GM10248 (cell line): ENCODE measurements at regions not wholly inside any gene's neighbourhood (a gene's known extent, or its start where the extent isn't known, plus 50 kb on each side); places are given as distances from the start of the nearest gene placed in this dataset.

ENCODE experiments used
- CTCF ChIA-PET: fragments of 300-600 bp; sonication (Branson Sonifier 250); formaldehyde crosslinking; extraction: SDS; loops from one replicate; lab custom pipeline; 2021; ENCODE audit warnings: antibody characterized with exemption; lab: Yijun Ruan, JAX
- POLR2A ChIA-PET: fragments of 350-650 bp; sonication (Branson Sonifier 250); formaldehyde crosslinking; extraction: SDS; loops from one replicate; lab custom pipeline; 2020; ENCODE audit warnings: antibody characterized with exemption; lab: Yijun Ruan, JAX
- DNase-seq: peaks from one replicate; pipeline ENCODE4 v3.0.0; 2012; ENCODE audit errors: extremely low spot score
- CTCF ChIP-seq: IDR thresholded peaks from 2 replicates; pipeline ENCODE4 v1.5.1; 2012; ENCODE audit warnings: mild to moderate bottlenecking, low read depth; ENCODE audit errors: extremely low read depth, missing control alignments, control extremely low read depth

- POLR2A ChIA-PET, result no interaction called here
- DNase-seq, result no peak
- CTCF ChIA-PET, result interaction anchor here (2.2 kb wide), 1 partner anchor 10 kb away, joined by 7 read pairs; no protein-coding TSS in a partner anchor
- TF ChIP-seq CTCF, result no peak
Measured at GRCh38 chr11:95501761-95502266, 270.8 kb upstream of the SESN3 start.

- ChIA-PET POLR2A (no interaction called here), CTCF (interaction anchor here (1.2 to 2.5 kb wide), 2 partner anchors 9 to 13 kb away, joined by 5 to 8 read pairs; no protein-coding TSS in a partner anchor)
- TF ChIP-seq CTCF, result no peak
- no peak for DNase-seq
Measured at GRCh38 chr11:95500466-95500865, 269.5 kb upstream of the SESN3 start.

- no peak for TF ChIP-seq CTCF
- DNase-seq, result no peak
- POLR2A ChIA-PET, result no interaction called here
- CTCF ChIA-PET, result interaction anchor here (1.1 to 2.5 kb wide), 6 partner anchors 12 to 345 kb away, joined by 3 to 8 read pairs (median 3); no protein-coding TSS in a partner anchor
Measured at GRCh38 chr11:95499516-95500135, 268.6 kb upstream of the SESN3 start.

GRCh38 chr11:95498722-95499425 lies 267.9 kb upstream of the SESN3 start:
- TF ChIP-seq CTCF, result no peak
- CTCF ChIA-PET, result interaction anchor here (1.1 to 2.5 kb wide), 8 partner anchors 10 to 344 kb away, joined by 3 to 8 read pairs (median 3); no protein-coding TSS in a partner anchor
- POLR2A ChIA-PET, result no interaction called here
- DNase-seq, result no peak

GRCh38 chr11:95496901-95497300 lies 265.9 kb upstream of the SESN3 start:
- TF ChIP-seq CTCF, result no peak
- POLR2A ChIA-PET, result no interaction called here
- CTCF ChIA-PET, result interaction anchor here (1.6 kb wide), 1 partner anchor 18 kb away, joined by 4 read pairs; no protein-coding TSS in a partner anchor
- no peak for DNase-seq

- TF ChIP-seq CTCF, result no peak
- CTCF ChIA-PET, result interaction anchor here (1.0 to 1.4 kb wide), 3 partner anchors 17 to 49 kb away, joined by 3 to 4 read pairs (median 4); no protein-coding TSS in a partner anchor
- no peak for DNase-seq
- POLR2A ChIA-PET, result no interaction called here
Measured at GRCh38 chr11:95495706-95496105, 264.7 kb upstream of the SESN3 start.
